Ishikawa (cell line): ENCODE measurements at regions not wholly inside any gene's neighbourhood (a gene's known extent, or its start where the extent isn't known, plus 50 kb on each side); places are given as distances from the start of the nearest gene placed in this dataset.

Source experiments
- CEBPB ChIP-seq: IDR thresholded peaks from 2 replicates; pipeline ENCODE4 v1.6.1; 2012
- CREB1 ChIP-seq: IDR thresholded peaks from 2 replicates; pipeline ENCODE4 v1.6.1; 2012; ENCODE audit warnings: low read depth
- EGR1 ChIP-seq: IDR thresholded peaks from 2 replicates; pipeline ENCODE4 v1.6.1; 2012
- EP300 ChIP-seq: IDR thresholded peaks from 2 replicates; pipeline ENCODE4 v1.6.1; 2012; ENCODE audit warnings: borderline replicate concordance
- REST ChIP-seq: IDR thresholded peaks from 2 replicates; pipeline ENCODE4 v1.6.1; 2012; ENCODE audit warnings: low read depth, mild to moderate bottlenecking
- TAF1 ChIP-seq: IDR thresholded peaks from 2 replicates; pipeline ENCODE4 v1.6.1; 2012; ENCODE audit warnings: low read depth, mild to moderate bottlenecking
- TCF12 ChIP-seq: IDR thresholded peaks from 2 replicates; pipeline ENCODE4 v1.6.1; 2012; ENCODE audit warnings: low read depth
- YY1 ChIP-seq: IDR thresholded peaks from 2 replicates; pipeline ENCODE4 v1.6.1; 2012; ENCODE audit warnings: low read depth
- ZBTB7A ChIP-seq: IDR thresholded peaks from 2 replicates; pipeline ENCODE4 v1.6.1; 2012; ENCODE audit warnings: low read depth
- TF ChIP-seq, protein P1 (sequence below): IDR thresholded peaks from 2 replicates; pipeline ENCODE4 v1.6.1; 2012
- TF ChIP-seq, protein P2 (sequence below): IDR thresholded peaks from 2 replicates; pipeline ENCODE4 v1.6.1; 2012

- TF ChIP-seq ZBTB7A (no peak), YY1 (no peak), CEBPB (no peak), CREB1 (no peak), EGR1 (no peak), REST (no peak), TAF1 (no peak), TCF12 (peak; percentile 65), EP300 (peak; percentile 79; the same call in 1 of the 2 replicates)
- TF ChIP-seq, protein P1, sequence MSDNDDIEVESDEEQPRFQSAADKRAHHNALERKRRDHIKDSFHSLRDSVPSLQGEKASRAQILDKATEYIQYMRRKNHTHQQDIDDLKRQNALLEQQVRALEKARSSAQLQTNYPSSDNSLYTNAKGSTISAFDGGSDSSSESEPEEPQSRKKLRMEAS = no peak
- TF ChIP-seq, protein P2, sequence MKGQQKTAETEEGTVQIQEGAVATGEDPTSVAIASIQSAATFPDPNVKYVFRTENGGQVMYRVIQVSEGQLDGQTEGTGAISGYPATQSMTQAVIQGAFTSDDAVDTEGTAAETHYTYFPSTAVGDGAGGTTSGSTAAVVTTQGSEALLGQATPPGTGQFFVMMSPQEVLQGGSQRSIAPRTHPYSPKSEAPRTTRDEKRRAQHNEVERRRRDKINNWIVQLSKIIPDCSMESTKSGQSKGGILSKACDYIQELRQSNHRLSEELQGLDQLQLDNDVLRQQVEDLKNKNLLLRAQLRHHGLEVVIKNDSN = no peak
These were observed 236.5 kb downstream of the PARM1 start for GRCh38 chr4:75169427-75169826.
